CD4-positive, alpha-beta T cell (primary cell): ENCODE measurements at regions not wholly inside any gene's neighbourhood (a gene's known extent, or its start where the extent isn't known, plus 50 kb on each side); places are given as distances from the start of the nearest gene placed in this dataset.

Experiments
- ATAC-seq: fragments of 200-7000 bp; cut with Tn5 transposase; one replicate; pipeline ENCODE4 v1.10.0; 2022; ENCODE audit warnings: mild to moderate bottlenecking; ENCODE audit not compliant: poor library complexity
- CTCF ChIA-PET: fragments of 350-600 bp; sonication (Branson Sonifier 250); formaldehyde crosslinking; loops from one replicate; lab custom pipeline; 2021; ENCODE audit warnings: antibody characterized with exemption, inconsistent platforms; lab: Charles Lee
- POLR2A ChIA-PET: fragments of 350-600 bp; sonication (Branson Sonifier 250); formaldehyde crosslinking; loops from one replicate; lab custom pipeline; 2021; ENCODE audit warnings: antibody characterized with exemption, inconsistent platforms; lab: Charles Lee
- DNase-seq, 14 experiments: peaks; one replicate each; pipeline ENCODE4 v3.0.0-alpha.2; 2013 to 2020; ENCODE audit warnings: mixed read lengths in 2 of 14
- H3K27ac ChIP-seq, 2 donors: one replicate each; pipeline versions ENCODE4 v1.5.1 to v1.7.0; 2013; ENCODE audit warnings: low read length in 2 of 2, low read depth in 1 of 2, mild to moderate bottlenecking in 1 of 2
- H3K27me3 ChIP-seq, 2 experiments: 1 replicate in 1 of 2; 2 replicates in 1 of 2; pipeline versions ENCODE4 v1.6.1 to v1.7.0; 2013; ENCODE audit warnings: low read length in 2 of 2, control low read depth in 1 of 2, mild to moderate bottlenecking in 1 of 2, moderate library complexity in 1 of 2; ENCODE audit not compliant: insufficient read depth in 2 of 2, control insufficient read depth in 1 of 2
- H3K36me3 ChIP-seq: one replicate; pipeline ENCODE4 v1.6.1; 2013; ENCODE audit warnings: low read length, control low read depth; ENCODE audit not compliant: insufficient read depth
- H3K4me1 ChIP-seq: one replicate; pipeline ENCODE4 v1.6.1; 2013; ENCODE audit warnings: low read length, control low read depth; ENCODE audit not compliant: insufficient read depth
- H3K4me3 ChIP-seq: one replicate; pipeline ENCODE4 v1.5.1; 2013; ENCODE audit warnings: mild to moderate bottlenecking, low read length, moderate library complexity
- H3K9me3 ChIP-seq, 2 experiments: 1 replicate in 1 of 2; 2 replicates in 1 of 2; pipeline versions ENCODE4 v1.6.1 to v1.7.0; 2013; ENCODE audit warnings: low read length in 2 of 2, mild to moderate bottlenecking in 2 of 2, control low read depth in 1 of 2, moderate library complexity in 1 of 2; ENCODE audit not compliant: control insufficient read depth in 1 of 2, insufficient read depth in 1 of 2
- H3K27ac Mint-ChIP-seq: one replicate; pipeline ENCODE4 v1.8.0; 2020; ENCODE audit warnings: mixed read lengths
- H3K27me3 Mint-ChIP-seq: one replicate; pipeline ENCODE4 v1.8.0; 2021; ENCODE audit warnings: mixed read lengths
- H3K36me3 Mint-ChIP-seq: one replicate; pipeline ENCODE4 v1.8.0; 2021; ENCODE audit warnings: low read depth, mixed read lengths
- H3K4me1 Mint-ChIP-seq: one replicate; pipeline ENCODE4 v1.8.0; 2021; ENCODE audit warnings: low read depth, mixed read lengths
- H3K4me3 Mint-ChIP-seq: one replicate; pipeline ENCODE4 v1.8.0; 2020; ENCODE audit warnings: mild to moderate bottlenecking, mixed read lengths
- H3K9me3 Mint-ChIP-seq: one replicate; pipeline ENCODE4 v1.8.0; 2020; ENCODE audit warnings: mixed read lengths
- intact Hi-C, 2 experiments: fragments of 100-400 bp; cut with DNase I in 1 of 2; cut with micrococcal nuclease in 1 of 2; formaldehyde crosslinking; loops; one replicate each; pipeline versions ENCODE4 v1.15.1 to v1.9.0; 2023 to 2025; cut with DNase I, micrococcal nuclease
- TF ChIP-seq, protein P1 (sequence below): fragments of 200-600 bp; IDR thresholded peaks from one replicate; pipeline ENCODE4 v1.8.0; 2022; ENCODE audit warnings: antibody characterized with exemption, mild to moderate bottlenecking

- CTCF ChIA-PET: no interaction called here
- peaks cover 2% of the 10 kb centered on the region for H3K9me3 Mint-ChIP-seq
- DNase-seq (no peak), ATAC-seq (no peak)
- no peaks in the 10 kb centered on the region for H3K36me3 Mint-ChIP-seq
- no peak overlapping the region for H3K27ac Mint-ChIP-seq
- intact Hi-C loops: no loop called here
- Histone ChIP-seq H3K36me3 (no peaks in the 10 kb centered on the region), H3K4me1 (no peaks in the 10 kb centered on the region), H3K27me3 (no peaks in the 10 kb centered on the region), H3K4me3 (no peak overlapping the region), H3K27ac (no peak overlapping the region), H3K9me3 (peaks cover 0 to 3% of the 10 kb centered on the region in 2 experiments)
- POLR2A ChIA-PET: no interaction called here
- no peak overlapping the region for H3K4me3 Mint-ChIP-seq
- no peaks in the 10 kb centered on the region for H3K27me3 Mint-ChIP-seq
- TF ChIP-seq, protein P1, sequence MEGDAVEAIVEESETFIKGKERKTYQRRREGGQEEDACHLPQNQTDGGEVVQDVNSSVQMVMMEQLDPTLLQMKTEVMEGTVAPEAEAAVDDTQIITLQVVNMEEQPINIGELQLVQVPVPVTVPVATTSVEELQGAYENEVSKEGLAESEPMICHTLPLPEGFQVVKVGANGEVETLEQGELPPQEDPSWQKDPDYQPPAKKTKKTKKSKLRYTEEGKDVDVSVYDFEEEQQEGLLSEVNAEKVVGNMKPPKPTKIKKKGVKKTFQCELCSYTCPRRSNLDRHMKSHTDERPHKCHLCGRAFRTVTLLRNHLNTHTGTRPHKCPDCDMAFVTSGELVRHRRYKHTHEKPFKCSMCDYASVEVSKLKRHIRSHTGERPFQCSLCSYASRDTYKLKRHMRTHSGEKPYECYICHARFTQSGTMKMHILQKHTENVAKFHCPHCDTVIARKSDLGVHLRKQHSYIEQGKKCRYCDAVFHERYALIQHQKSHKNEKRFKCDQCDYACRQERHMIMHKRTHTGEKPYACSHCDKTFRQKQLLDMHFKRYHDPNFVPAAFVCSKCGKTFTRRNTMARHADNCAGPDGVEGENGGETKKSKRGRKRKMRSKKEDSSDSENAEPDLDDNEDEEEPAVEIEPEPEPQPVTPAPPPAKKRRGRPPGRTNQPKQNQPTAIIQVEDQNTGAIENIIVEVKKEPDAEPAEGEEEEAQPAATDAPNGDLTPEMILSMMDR: no peak
- no peaks in the 10 kb centered on the region for H3K4me1 Mint-ChIP-seq
Measured at GRCh38 chr1:56355918-56356317, 223.4 kb downstream of the PLPP3 start.

- DNase-seq: no peak
- Histone ChIP-seq H3K4me3 (no peak overlapping the region), H3K36me3 (no peaks in the 10 kb centered on the region), H3K27ac (no peak overlapping the region), H3K27me3 (no peaks in the 10 kb centered on the region), H3K9me3 (peaks cover 0 to 3% of the 10 kb centered on the region in 2 experiments), H3K4me1 (no peaks in the 10 kb centered on the region)
- TF ChIP-seq, protein P1: no peak
- POLR2A ChIA-PET: no interaction called here
- peaks cover 2% of the 10 kb centered on the region for H3K9me3 Mint-ChIP-seq
- no peaks in the 10 kb centered on the region for H3K27me3 Mint-ChIP-seq
- intact Hi-C loops: no loop called here
- no peak overlapping the region for H3K4me3 Mint-ChIP-seq
- CTCF ChIA-PET: no interaction called here
- no peaks in the 10 kb centered on the region for H3K36me3 Mint-ChIP-seq
- no peak for ATAC-seq
- H3K27ac Mint-ChIP-seq: no peak overlapping the region
- H3K4me1 Mint-ChIP-seq: no peaks in the 10 kb centered on the region
Measured at GRCh38 chr1:56355422-56355821, 223.9 kb downstream of the PLPP3 start.

- no peak overlapping the region for H3K27ac Mint-ChIP-seq
- Histone ChIP-seq H3K36me3 (no peaks in the 10 kb centered on the region), H3K27me3 (no peaks in the 10 kb centered on the region), H3K9me3 (peaks cover 5 to 11% of the 10 kb centered on the region in 2 experiments), H3K27ac (no peak overlapping the region), H3K4me1 (no peaks in the 10 kb centered on the region), H3K4me3 (no peak overlapping the region)
- ChIA-PET POLR2A (no interaction called here), CTCF (no interaction called here)
- DNase-seq (no peak), ATAC-seq (no peak)
- H3K9me3 Mint-ChIP-seq: peaks cover 17% of the 10 kb centered on the region
- no peaks in the 10 kb centered on the region for H3K36me3 Mint-ChIP-seq
- intact Hi-C loops: no loop called here
- H3K4me1 Mint-ChIP-seq: no peaks in the 10 kb centered on the region
- TF ChIP-seq, protein P1: no peak
- H3K4me3 Mint-ChIP-seq: no peak overlapping the region
- no peaks in the 10 kb centered on the region for H3K27me3 Mint-ChIP-seq
Measured at GRCh38 chr1:56345831-56346230, 233.5 kb downstream of the PLPP3 start.
